OCI-LY7 (cell line): ENCODE measurements at regions not wholly inside any gene's neighbourhood (a gene's known extent, or its start where the extent isn't known, plus 50 kb on each side); places are given as distances from the start of the nearest gene placed in this dataset.

Experiments used
- BruUV-seq: library from RNA; stranded (reverse); fragments of 400-500 nt; replicated peaks from 2 replicates; lab custom pipeline; 2021; lab: Mats Ljungman, UMichigan
- CTCF ChIA-PET: fragments of 300-600 bp; sonication (Branson Sonifier 250); formaldehyde crosslinking; loops from one replicate; lab custom pipeline; 2022; ENCODE audit warnings: antibody characterized with exemption; ENCODE audit not compliant: unreplicated experiment; lab: Charles Lee
- POLR2A ChIA-PET: fragments of 300-600 bp; sonication (Branson Sonifier 250); formaldehyde crosslinking; loops from one replicate; lab custom pipeline; 2022; ENCODE audit warnings: antibody characterized with exemption; lab: Charles Lee
- DNase-seq: peaks from one replicate; pipeline ENCODE4 v3.0.0-alpha.2; 2015; ENCODE audit warnings: low spot score
- H2AFZ ChIP-seq: fragments of 200-600 bp; sonication (generic), shearing (Covaris generic); 2 replicates; pipeline ENCODE4 v1.6.1; 2014; ENCODE audit warnings: mild to moderate bottlenecking, antibody characterized with exemption, low read length, moderate library complexity
- H3K27ac ChIP-seq: fragments of 200-600 bp; sonication (generic); 2 replicates; pipeline ENCODE4 v1.5.1; 2014; ENCODE audit warnings: mixed run types, low read depth, mild to moderate bottlenecking, moderate library complexity, low read length, inconsistent platforms; ENCODE audit not compliant: poor library complexity, severe bottlenecking
- H3K36me3 ChIP-seq: fragments of 200-600 bp; sonication (generic); 2 replicates; pipeline ENCODE4 v1.6.1; 2014; ENCODE audit warnings: mild to moderate bottlenecking, antibody characterized with exemption, low read length, moderate library complexity, mixed read lengths; ENCODE audit not compliant: insufficient read depth
- H3K4me1 ChIP-seq: fragments of 200-600 bp; sonication (generic); 2 replicates; pipeline ENCODE4 v1.5.1; 2014; ENCODE audit warnings: mild to moderate bottlenecking, low read length; ENCODE audit not compliant: insufficient read depth, poor library complexity, severe bottlenecking
- H3K4me2 ChIP-seq: fragments of 200-600 bp; sonication (generic); 2 replicates; pipeline ENCODE4 v1.6.1; 2014; ENCODE audit warnings: mild to moderate bottlenecking, low read length
- H3K4me3 ChIP-seq: fragments of 200-600 bp; sonication (generic); 2 replicates; pipeline ENCODE4 v1.5.1; 2014; ENCODE audit warnings: mild to moderate bottlenecking, low read depth, low read length; ENCODE audit not compliant: poor library complexity, severe bottlenecking
- H3K79me2 ChIP-seq: fragments of 200-600 bp; sonication (generic); 2 replicates; pipeline ENCODE4 v1.6.1; 2016; ENCODE audit warnings: low read depth, mild to moderate bottlenecking, low read length, moderate library complexity, mixed read lengths; ENCODE audit not compliant: insufficient read depth
- H3K9me2 ChIP-seq: fragments of 200-600 bp; sonication (generic); 2 replicates; pipeline ENCODE4 v1.6.1; 2016; ENCODE audit warnings: mild to moderate bottlenecking, low read length, mixed read lengths; ENCODE audit not compliant: insufficient read depth
- H3K9me3 ChIP-seq: fragments of 200-600 bp; sonication (generic); 2 replicates; pipeline ENCODE4 v1.6.1; 2014; ENCODE audit warnings: mild to moderate bottlenecking, mixed run types, low read length, mixed read lengths
- H4K20me1 ChIP-seq: fragments of 200-600 bp; sonication (generic); 2 replicates; pipeline ENCODE4 v1.6.1; 2014; ENCODE audit warnings: mild to moderate bottlenecking, antibody characterized with exemption, low read length, moderate library complexity, mixed read lengths; ENCODE audit not compliant: insufficient read depth
- EZH2phosphoT487 ChIP-seq: fragments of 200-600 bp; sonication (generic); IDR thresholded peaks from 2 replicates; pipeline ENCODE4 v1.6.1; 2018; ENCODE audit warnings: low read depth, borderline replicate concordance, mild to moderate bottlenecking, mixed run types, antibody characterized with exemption, low read length, moderate library complexity, mixed read lengths
- intact Hi-C: fragments of 100-400 bp; cut with micrococcal nuclease; formaldehyde crosslinking; loops from one replicate; pipeline ENCODE4 v1.10.0; 2022; ENCODE audit not compliant: unreplicated experiment
- TF ChIP-seq, protein P1 (sequence below): fragments of 200-600 bp; sonication (generic); conservative IDR thresholded peaks from 2 replicates; pipeline ENCODE4 v1.5.1; 2014; ENCODE audit warnings: mild to moderate bottlenecking, antibody characterized with exemption, low read length, moderate library complexity, mixed read lengths

DNA sequence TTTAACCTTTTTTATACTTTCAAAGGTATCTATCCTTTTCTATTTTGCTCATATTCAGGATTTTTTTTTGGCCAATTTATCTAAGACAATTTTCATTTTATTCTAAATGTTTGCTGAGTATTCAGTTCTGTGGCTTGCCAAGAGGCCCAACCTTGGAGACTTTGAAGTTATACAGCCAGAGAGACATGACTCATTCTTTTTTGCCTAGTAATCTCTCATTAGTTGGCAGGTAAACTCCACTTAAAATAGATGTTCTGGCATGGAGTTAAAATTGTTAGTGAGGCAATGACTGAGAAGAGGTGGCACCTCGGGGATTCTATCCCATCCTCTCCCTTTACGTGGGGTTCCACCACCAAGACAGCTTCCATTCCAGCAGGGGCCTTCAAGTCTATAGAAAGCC, 213.8 kb downstream of the KCTD12 start:
- no peak for TF ChIP-seq EZH2phosphoT487
- TF ChIP-seq, protein P1, sequence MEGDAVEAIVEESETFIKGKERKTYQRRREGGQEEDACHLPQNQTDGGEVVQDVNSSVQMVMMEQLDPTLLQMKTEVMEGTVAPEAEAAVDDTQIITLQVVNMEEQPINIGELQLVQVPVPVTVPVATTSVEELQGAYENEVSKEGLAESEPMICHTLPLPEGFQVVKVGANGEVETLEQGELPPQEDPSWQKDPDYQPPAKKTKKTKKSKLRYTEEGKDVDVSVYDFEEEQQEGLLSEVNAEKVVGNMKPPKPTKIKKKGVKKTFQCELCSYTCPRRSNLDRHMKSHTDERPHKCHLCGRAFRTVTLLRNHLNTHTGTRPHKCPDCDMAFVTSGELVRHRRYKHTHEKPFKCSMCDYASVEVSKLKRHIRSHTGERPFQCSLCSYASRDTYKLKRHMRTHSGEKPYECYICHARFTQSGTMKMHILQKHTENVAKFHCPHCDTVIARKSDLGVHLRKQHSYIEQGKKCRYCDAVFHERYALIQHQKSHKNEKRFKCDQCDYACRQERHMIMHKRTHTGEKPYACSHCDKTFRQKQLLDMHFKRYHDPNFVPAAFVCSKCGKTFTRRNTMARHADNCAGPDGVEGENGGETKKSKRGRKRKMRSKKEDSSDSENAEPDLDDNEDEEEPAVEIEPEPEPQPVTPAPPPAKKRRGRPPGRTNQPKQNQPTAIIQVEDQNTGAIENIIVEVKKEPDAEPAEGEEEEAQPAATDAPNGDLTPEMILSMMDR: no peak
- Histone ChIP-seq H4K20me1 (no peaks in the 10 kb centered on the region), H3K36me3 (no peaks in the 10 kb centered on the region), H3K79me2 (no peaks in the 10 kb centered on the region), H2AFZ (no peak overlapping the region), H3K27ac (no peak overlapping the region), H3K4me1 (no peaks in the 10 kb centered on the region), H3K9me3 (no peaks in the 10 kb centered on the region), H3K4me3 (no peak overlapping the region), H3K9me2 (no peaks in the 10 kb centered on the region), H3K4me2 (no peak overlapping the region)
- intact Hi-C loops: no loop called here
- no TSS peak for BruUV-seq
- DNase-seq: no peak
- POLR2A ChIA-PET: interaction anchor here (0.8 kb wide), 1 partner anchor 13 kb away, joined by 3 read pairs; no protein-coding TSS in a partner anchor
- CTCF ChIA-PET: no interaction called here

DNA sequence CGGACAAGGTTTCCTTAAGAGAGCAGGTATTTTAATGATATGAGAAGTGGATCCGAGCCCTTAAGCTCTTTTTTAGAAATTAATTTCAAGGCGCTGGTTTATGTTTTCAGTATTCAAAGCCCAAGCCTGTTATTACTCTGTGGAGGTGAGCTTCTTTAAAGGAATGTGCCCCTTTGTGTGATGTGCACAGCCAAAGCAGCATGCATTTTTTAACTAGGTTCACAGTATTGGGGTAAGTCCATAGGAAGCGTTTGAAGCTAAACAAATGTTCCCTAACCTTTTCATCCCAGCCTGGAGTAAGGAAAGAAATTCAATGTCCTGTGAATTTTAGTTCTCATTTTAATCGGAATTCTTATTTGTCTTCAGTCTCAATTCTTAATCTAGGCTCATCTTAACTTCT, 217.5 kb downstream of the KCTD12 start:
- no peak for TF ChIP-seq EZH2phosphoT487
- TF ChIP-seq, protein P1: no peak
- DNase-seq: no peak
- Histone ChIP-seq H3K27ac (no peak overlapping the region), H3K4me3 (no peak overlapping the region), H3K4me2 (no peak overlapping the region), H3K79me2 (no peaks in the 10 kb centered on the region), H3K9me2 (no peaks in the 10 kb centered on the region), H3K4me1 (no peaks in the 10 kb centered on the region), H3K9me3 (no peaks in the 10 kb centered on the region), H3K36me3 (no peaks in the 10 kb centered on the region), H4K20me1 (no peaks in the 10 kb centered on the region), H2AFZ (no peak overlapping the region)
- ChIA-PET CTCF (no interaction called here), POLR2A (interaction anchor here (0.6 to 1.5 kb wide), 4 partner anchors 9 to 464 kb away, joined by 3 to 6 read pairs (median 4); no protein-coding TSS in a partner anchor)
- BruUV-seq: no TSS peak
- intact Hi-C loops: no loop called here

DNA sequence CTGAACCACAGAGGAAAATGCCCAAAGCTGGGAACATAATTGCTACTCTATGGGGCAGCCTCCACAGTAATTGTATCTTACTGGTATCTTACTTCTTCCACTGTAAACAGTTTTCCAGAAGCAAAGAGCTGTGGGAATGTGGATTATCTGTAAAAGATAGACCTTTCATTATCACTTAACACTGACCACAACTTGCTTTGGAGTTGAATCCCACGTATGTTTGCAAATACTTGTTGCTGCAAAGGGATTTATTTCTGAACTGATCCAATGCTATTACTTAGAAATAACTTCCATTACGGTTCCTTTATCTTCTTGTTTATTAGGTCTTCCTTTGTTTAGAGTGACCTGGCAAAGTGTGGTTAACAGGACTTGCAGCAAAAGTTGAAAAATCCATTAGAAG, 218.1 kb downstream of the KCTD12 start:
- Histone ChIP-seq H4K20me1 (no peaks in the 10 kb centered on the region), H3K9me3 (no peaks in the 10 kb centered on the region), H3K4me2 (no peak overlapping the region), H2AFZ (no peak overlapping the region), H3K4me3 (no peak overlapping the region), H3K4me1 (no peaks in the 10 kb centered on the region), H3K36me3 (no peaks in the 10 kb centered on the region), H3K9me2 (no peaks in the 10 kb centered on the region), H3K79me2 (no peaks in the 10 kb centered on the region), H3K27ac (no peak overlapping the region)
- intact Hi-C loops: no loop called here
- DNase-seq: no peak
- TF ChIP-seq, protein P1: no peak
- no TSS peak for BruUV-seq
- ChIA-PET POLR2A (interaction anchor here (0.6 to 1.5 kb wide), 2 partner anchors 9 to 57 kb away, joined by 4 to 6 read pairs; no protein-coding TSS in a partner anchor), CTCF (no interaction called here)
